IPS-NIHi11 (cell line): ENCODE measurements at regions not wholly inside any gene's neighbourhood (a gene's known extent, or its start where the extent isn't known, plus 50 kb on each side); places are given as distances from the start of the nearest gene placed in this dataset.
"Not testable (repeated sequence)": the region's sequence is repeated elsewhere in the genome, so short reads cannot be mapped to it uniquely, and the experiment has no call there.

Source experiments
- DNase-seq: peaks from one replicate; pipeline ENCODE4 v3.0.0; 2012; ENCODE audit warnings: mixed read lengths, low spot score

DNA sequence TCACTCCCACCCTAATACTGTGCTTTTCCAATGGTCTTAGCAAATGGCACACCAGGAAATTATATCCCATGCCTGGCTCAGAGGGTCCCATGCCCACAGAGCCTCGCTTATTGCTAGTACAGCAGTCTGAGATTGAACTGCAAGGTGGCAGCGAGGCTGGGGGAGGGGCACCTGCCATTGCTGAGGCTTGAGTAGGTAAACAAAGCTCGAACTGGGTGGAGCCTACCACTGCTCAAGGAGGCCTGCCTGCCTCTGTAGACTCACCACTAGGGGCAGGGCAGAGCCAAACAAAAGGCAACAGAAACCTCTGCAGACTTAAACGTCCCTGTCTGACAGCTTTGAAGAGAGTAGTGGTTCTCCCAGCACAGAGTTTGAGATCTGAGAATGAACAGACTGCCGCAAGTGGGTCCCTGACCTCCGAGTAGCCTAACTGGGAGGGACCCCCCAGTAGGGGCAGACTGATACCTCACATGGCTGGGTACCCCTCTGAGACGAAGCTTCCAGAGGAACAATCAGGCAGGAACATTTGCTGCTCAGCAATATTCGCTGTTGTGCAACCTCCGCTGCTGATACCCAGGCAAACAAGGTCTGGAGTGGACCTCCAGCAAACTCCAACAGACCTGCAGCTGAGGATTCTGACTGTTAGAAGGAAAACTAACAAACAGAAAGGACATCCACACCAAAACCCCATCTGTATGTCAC, 150.7 kb upstream of the FOXA2 start:
- not testable (repeated sequence) for DNase-seq

DNA sequence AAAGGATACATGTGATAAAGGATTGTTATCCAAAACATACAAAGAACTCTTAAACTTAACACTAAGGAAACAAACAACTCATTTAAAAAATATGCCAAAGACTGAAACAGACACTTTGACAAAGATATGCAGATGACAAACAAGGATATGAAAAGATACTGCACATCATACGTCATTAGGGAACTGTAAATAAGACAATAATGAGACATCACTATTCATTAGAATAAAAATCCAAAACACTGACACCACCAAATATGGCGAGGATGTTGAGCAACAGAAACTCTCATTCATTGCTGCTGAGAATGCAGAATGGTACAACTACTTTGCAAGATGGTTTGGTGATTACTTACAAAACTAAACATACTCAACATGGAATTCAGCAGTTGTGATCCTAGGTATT, 156.5 kb upstream of the FOXA2 start:
- DNase-seq: no peak

DNA sequence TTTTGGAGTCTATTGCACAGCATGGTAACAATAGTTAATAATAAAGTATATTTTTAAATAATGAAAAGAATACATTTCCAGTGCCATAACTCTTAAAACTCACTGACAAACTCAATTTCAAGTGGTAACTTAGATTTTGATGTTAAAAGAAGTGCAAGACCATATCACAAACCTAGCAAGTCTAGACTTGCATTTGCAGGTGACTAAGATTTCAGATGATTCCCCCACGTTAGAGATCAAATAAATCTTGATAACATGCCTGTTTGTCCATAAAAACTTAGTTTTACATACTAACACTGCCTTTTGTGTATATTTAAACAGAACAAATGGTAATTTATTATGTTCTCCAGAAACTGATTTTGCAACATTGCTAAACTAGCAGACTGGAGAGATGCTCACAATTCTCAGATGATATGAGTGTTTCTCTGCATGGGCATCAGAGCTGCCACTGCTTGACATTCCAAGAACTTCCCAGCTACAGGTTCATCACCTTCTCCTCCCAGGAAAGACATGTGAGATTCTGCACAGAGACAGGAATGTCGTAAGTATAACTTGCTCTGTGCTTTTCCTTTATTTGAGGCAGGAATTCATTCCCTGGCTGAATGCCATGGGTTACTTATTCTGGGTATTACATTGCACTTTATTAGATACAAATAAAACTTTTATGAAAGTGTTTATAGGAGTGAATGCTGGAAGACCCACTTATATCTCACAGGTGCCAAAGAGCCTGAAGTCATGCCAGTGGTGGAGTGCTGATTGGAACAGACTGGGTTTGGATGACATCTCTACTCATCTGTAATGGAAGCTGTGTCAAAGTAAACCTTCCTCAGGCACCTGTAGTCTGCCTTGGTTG, 160.2 kb upstream of the FOXA2 start:
- DNase-seq: no peak

DNA sequence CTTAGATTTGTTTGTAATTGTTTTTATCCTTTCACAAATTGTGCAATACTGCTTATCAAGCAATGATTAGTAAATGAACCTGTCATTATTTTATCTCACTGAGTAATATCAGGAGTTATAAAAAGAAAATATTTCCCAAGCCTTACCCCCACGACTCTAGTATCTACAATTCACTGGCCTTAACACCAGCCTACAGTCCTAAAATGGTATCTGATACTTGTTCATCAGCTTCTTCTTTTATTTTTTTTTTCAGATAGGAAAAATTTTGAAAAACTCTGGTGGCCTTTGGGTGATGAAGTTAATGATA, 160.8 kb upstream of the FOXA2 start:
- no peak for DNase-seq

DNA sequence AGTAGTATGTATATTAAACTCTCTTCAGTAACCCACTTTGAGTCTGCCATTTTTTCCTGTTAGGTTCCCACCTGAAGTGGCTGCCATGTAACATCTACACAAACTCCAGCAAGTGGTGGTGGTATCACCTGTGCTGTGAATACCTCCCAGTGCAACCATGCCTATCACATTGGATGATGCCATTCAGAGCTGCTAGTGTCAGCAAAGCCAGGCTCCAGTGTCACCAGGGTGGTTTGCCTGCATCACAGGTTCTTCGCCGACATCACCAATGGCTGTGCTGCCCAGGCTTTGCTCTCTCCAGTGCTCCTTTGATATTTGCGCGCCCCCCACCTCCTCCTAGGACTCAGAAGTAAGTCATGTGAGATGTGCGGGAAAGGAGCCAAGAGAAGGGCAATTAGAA, 162.6 kb upstream of the FOXA2 start:
- no peak for DNase-seq

DNA sequence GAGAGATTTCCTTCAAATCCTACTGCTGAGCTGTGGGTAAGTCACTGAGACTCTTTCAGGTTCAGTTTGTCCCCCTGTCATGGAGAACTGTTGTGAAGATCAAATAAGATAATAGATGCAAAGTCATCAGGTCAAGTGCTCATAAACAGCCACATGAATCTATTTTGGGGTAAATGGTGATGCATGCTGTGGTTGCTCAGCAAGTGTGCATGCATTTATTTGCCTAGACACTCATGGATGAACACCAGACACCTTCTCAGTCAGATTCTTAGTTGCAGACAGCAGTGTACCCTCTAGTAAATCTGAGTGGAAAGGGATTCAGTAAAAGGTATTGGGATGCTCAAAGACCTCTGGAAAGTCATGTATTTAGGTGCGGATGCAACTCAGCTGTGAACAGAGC, 168.0 kb upstream of the FOXA2 start:
- DNase-seq: no peak

DNA sequence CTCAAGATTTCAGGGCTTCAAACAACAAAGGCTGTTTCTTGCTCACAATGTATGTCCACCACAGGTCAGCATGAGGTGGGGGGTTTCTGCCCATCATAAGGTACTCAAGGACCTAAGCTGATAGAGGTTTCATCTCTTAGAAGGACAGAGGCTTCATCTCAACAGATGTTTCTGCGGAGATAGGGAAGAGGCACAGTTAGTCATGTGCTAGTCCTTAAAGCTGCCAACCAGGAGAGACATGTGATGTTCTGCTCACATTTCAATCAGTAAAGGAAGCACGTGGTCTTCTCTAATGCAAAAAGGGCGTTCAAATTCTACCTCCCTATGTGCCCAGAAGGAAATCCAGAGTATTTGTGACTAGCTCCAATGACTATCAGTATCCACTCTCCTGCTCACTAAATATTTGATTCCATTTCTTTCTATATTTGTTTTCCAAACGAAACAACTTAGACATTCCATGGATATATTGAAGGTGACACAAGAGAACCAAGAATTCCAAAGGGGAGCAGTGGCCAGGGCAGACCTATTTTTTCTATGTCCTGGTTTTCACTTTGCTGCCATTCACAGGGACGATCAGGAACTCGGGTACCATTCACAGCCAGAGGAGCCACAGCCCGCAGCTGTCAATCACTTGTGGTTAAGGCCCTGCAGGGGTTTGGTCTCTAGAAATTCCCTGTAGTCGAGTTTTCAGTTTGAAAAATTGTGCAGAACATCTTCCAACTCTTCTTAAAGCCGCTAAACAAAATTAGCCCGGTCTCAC, 173.2 kb upstream of the FOXA2 start:
- no peak for DNase-seq

DNA sequence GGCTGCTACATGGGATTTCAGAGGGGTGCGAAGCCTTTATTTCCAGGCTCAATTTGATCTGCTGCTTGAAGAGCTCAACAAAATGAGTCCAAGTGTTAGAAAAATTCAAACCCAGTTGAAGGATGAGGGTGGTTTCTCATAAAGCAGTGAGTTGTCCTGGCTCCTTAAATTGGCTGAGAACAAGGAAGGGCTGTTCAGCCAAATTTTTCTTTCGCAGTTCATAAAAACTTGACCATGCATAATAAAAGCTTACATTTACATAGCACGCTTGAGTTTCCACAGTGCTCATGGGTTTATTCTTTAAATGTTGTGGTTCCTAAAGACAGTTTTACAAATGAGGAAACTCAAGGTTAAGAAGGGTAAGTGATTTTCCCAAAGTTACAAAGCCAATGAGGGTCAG, 174.4 kb upstream of the FOXA2 start:
- no peak for DNase-seq

DNA sequence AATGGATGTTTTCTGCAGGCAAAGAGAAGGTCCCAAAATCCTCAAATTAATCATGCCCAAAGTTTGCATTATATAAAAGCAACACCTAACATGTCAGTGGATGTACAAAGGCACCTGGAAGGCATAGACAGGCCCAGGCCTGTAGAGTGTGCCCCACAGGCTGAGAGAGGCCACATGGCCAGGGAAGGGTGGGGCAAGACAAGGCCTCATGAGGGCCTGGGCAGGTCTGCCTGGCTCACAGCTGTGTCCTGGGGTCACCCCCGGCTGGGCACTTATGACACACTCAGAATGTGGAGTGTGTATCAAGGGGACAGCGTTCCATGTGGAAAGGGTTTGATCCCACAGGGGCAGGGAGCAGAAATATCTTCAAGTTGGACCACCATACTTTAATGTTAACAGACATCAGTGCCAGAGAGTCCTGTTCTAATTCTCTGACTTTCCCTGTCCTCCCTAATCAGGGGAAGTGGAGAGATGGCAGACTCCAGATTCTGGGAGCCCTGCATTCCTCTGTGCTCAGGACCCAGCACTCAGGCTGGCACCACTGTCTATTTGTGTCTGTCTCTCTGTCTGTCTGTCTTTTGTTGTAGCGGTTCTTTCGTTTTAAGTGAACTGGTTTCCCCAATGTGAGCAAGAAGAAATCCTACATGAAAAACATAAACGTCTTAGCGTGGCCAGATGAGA, 178.3 kb upstream of the FOXA2 start:
- no peak for DNase-seq

DNA sequence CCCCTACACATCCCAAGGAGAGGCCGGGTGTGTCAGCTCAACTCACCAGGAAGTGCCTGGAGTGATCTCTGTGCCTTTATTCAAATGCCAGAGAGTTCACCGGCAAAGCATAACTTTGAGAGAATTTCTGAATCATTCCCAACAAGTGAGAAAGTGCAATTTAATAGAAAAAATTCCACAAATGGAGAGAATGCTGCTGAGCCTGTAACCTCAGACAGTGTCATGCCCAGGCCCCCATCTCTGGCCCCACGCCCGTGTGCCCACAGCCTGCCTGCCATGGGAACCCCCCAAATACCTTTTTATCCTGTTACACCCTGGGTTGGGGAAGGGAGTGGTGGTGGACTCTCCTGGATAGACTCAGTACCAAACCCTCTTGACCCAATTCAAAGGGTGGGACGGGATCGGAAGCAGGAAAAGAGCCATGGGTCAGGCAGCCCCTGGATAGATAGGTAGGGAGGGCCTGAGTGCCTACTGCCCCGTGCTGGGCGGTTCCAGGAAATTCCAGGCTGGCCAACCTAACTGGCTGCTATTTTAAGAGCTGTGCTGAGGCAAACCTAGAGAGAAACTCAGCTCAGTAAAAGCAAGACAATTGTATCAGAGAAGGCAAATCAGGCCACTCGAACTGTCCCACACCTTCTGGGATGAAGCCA, 179.0 kb upstream of the FOXA2 start:
- DNase-seq: no peak

DNA sequence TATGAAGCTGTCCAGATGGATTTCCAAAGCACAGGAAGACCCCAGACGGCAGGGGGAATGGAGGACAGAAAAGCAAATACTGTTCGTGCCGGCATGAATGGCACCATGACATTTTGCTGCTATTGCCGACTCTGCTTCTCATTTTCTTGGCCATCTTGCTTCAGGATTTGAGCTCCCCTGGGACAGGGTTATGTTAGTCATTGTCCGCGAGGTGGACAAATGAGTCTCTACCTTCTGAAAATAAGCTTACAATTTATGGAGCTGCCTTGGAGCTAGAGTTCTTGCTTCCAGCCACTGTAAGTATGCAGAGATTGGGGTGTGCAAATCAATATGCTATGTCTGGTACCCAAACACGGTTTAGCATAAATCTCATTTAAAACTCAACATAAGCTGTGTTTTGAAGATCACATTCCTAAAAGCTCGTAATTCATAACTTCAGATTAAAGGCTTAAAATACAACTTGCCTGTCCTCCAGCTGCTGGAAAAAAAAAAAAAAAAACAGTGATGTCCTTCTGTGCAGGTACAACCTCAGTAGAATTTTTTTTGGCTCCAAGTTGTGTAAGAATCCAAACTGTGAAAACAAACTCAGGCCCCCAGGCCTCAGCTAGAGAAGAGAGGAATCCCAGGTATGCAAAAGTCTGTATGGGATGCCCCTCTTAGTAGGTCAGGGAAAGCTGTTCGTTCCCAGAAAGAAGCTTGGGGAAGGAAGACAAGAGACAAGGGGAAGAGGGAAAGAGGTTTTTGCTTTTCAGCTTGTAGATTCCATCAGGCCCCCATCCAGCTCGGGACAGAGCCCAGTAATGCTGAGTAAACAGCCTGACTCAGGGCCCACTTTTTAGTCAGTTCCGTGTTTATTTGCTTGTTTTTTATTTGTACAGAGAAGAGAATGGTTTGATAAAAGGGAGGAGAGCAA, 184.2 kb upstream of the FOXA2 start:
- DNase-seq: no peak

DNA sequence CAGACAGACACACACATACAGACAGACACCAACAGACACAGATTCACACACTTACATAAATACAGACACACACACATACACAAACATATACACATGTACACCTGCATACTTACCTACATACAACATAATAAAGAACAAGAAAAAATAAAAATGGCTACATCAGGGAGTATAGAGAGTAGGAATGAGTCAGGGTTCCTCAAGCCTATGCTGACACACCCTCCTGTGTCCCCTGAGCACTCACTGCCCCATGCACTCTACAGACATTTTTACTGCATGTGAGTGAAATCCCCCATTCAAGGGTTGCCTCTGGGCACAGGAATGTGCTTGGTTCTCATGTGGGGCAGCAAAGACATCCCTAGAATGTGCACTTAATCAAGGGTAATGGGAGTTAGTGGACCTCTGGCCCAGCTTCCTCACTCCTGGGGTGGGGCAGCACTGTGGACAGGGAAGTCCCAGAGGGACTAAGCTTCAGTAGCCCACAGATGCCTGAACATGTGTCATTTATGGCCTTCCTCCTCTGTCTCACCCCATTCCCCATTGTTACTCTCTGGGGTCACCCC, 185.9 kb upstream of the FOXA2 start:
- no peak for DNase-seq

DNA sequence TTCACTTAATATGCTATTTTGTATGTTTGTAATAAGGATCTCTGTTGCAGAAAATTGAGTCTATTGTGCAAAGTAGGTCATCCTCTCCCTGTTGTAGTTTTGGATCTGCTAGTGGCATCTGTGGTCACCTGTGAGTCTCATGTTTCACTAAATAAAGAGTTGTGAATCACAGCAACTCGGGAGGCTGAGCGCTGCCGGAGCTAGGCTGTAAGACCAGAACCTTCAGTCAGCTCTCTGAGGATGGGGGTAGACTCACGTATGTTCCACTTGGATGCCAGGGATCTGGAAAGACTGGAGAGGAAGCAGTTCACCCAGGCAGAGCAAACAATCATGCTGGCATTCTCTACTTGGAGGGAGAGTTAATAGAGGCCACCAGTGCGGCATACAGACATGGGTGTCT, 187.3 kb upstream of the FOXA2 start:
- no peak for DNase-seq

DNA sequence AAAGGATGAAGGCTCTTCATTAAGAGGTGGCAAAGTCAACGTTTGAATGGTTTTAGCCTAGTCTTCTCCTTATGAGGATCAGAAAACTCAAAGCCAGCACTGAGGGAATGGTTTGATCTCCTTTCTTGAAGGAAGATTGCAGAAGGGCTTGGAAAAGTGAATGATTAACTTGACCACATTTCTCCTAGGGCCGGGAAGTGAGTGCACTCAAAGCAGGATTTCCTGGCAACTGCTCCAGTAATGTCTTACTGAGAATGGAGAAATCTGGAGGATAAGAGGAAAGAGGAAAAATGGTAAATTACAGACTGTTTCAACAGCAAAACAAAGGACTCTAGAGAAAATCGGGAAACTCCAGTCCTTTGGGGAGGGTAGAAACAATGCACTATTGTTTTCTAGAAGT, 189.0 kb upstream of the FOXA2 start:
- DNase-seq: no peak

DNA sequence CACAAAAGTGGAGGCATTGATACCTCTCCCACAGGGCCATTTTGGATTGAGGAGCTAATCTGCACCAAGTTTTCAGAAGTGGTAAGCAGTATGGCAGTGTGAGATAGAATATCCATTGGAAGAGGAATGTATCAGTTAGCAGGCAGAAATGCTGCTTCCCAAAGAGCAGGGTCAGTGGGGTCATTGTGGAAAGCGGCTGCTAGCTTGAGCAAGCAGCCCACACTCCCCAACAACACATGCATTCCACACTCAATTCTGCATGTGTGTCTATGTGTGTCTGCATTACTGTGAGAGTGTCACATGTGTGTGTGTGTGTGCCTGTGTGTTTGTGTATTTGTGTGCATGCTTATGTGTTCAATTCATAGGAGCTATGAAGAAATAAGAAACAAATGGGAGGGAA, 190.9 kb upstream of the FOXA2 start:
- no peak for DNase-seq

DNA sequence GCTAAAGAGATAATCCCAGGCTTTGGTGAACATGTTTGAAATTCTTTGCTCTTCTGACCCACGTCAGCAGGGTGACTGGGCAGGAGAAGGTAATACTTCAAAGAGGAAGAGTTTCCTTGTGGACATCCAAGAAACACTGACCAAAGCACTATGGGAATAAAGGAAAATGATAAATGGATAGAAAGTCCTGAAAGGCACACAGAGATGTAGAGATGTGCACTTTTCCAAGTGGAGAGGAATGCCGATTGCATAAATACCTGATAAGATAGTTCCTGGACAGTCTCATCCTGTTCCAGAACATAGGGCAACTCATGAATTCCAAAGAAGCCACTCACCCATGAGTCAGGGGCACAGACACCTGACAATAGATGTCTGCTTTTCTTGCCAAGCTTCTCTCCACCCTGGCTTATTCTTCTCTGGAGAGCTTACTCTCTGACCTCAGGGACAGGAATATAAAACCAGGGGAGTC, 191.3 kb upstream of the FOXA2 start:
- no peak for DNase-seq

DNA sequence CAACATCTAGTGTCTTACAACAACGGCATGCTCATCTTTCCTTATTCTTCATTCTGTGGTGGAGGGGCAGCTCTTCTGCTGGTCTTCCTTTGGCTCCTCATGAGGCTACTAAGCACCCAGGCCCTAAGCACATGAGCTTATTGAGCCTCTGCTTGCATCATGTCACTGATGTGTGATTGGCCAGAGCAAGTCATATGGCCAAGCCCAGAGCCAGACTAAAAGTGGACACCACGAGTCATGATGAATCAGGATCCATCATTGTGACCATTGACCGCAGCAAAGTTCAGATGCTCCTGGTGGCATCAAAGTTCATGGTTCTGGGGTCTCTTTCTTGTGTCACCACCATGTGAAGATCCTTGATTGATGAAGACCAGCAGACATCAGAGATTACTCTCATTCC, 192.0 kb upstream of the FOXA2 start:
- DNase-seq: no peak

DNA sequence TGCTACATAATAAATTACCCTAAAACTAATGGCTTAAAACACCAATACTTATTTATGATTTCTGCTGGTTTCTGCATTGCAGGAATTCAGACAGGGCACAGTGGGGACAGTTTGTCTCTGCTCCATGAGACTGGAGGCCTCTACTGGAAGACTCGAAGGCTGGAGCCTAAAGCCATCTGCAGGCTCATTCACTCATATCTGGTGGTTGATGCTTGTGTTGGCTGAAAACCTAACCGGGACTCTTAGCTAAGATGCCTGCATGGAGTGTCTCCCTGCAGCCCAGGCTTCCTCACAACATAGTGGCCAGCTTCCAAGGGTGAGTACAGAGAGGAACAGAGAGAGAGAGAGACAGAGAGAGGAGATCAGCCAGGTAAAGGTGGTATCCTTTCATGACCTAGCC, 195.5 kb upstream of the FOXA2 start:
- DNase-seq: no peak

DNA sequence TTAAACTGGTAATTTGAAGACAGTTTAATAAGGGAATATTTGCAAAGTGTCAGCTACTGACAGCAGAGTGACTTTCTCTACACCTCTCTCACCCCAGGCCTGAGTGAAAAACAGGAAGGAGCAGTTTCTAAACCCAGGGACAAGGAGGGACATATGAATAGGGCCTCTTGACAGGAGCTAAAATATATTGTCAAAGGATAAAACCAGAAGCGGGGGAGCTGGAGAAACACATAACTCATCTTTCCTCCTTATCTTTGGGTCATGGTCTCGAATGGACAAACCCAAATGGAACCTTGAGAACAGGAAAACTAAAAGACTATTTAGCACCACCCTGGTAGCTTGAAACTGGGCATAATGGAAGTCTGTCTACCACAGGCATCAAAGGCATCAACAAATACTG, 197.5 kb upstream of the FOXA2 start:
- DNase-seq: no peak

DNA sequence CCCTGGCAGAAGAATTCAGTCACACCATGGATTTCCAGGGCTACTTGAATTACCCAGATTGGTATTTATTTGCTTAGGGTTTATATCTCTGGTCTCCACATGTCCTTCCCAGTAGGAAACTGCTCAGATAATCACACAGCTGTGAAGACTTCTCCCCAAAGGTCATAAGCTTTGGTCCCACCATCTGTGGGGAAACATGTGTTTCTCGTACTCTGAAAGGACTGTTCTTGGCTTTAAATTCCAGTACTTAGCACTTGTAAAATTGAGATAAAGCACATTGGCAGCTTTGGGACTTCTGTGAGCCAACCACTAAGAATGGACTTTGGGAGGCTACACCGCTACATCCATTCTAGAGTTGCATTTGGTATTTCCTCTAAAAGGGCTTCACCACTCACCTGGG, 205.3 kb upstream of the FOXA2 start:
- no peak for DNase-seq

DNA sequence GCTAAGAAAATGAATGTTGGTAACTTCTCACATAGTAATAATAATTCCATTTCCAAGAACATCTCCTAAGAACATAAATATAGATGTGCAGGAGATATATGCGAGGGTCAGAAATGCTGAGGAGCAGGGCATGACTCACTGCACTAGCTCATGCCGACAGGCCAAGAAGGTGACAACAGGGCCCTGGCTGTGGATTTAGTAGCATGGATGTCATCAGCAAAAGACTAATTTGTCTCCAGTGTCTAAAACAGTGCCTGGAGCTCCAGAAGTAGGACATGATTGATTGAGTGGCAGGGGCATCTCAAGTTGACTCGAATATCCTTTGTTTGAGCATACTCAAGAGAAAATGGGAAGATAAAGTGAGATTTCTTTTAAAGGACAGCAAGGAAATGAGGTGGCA, 207.0 kb upstream of the FOXA2 start:
- DNase-seq: no peak
